ENCODE measurements at regions not wholly inside any gene's neighbourhood (a gene's known extent, or its start where the extent isn't known, plus 50 kb on each side); places are given as distances from the start of the nearest gene placed in this dataset.

GRCh38 chr11:95487938-95488337, 256.9 kb upstream of the SESN3 start:
- Histone ChIP-seq H3K36me3 (ENCODE audit: control insufficient read depth in 2 of 2, insufficient read depth in 2 of 2, low read length in 1 of 2) (no peaks in the 10 kb centered on the region), H3K9me3 (ENCODE audit: control insufficient read depth in 2 of 2, insufficient read depth in 1 of 2, low read depth in 1 of 2, low read length in 1 of 2) (no peaks in the 10 kb centered on the region), H3K27ac (ENCODE audit: low read depth in 2 of 2, low read length in 1 of 2) (no peak overlapping the region), H3K4me1 (ENCODE audit: control insufficient read depth in 2 of 2, insufficient read depth in 2 of 2, low read length in 1 of 2) (no peaks in the 10 kb centered on the region), H3K4me3 (ENCODE audit: low read depth in 1 of 2, low read length in 2 of 2) (no peak overlapping the region), H3K27me3 (ENCODE audit: control insufficient read depth in 1 of 2, insufficient read depth in 2 of 2, low read length in 2 of 2) (no peaks in the 10 kb centered on the region)
- WGBS, 2 donors: 54 to 79% methylated on average over 5 of the region's 5 CpGs

- Histone ChIP-seq H3K36me3 (ENCODE audit: control insufficient read depth in 2 of 2, insufficient read depth in 2 of 2, low read length in 1 of 2) (no peaks in the 10 kb centered on the region), H3K4me3 (ENCODE audit: low read depth in 1 of 2, low read length in 2 of 2) (no peak overlapping the region), H3K27me3 (ENCODE audit: control insufficient read depth in 1 of 2, insufficient read depth in 2 of 2, low read length in 2 of 2) (no peaks in the 10 kb centered on the region), H3K9me3 (ENCODE audit: control insufficient read depth in 2 of 2, insufficient read depth in 1 of 2, low read depth in 1 of 2, low read length in 1 of 2) (no peaks in the 10 kb centered on the region), H3K27ac (ENCODE audit: low read depth in 2 of 2, low read length in 1 of 2) (no peak overlapping the region), H3K4me1 (ENCODE audit: control insufficient read depth in 2 of 2, insufficient read depth in 2 of 2, low read length in 1 of 2) (no peaks in the 10 kb centered on the region)
- 36 to 46% methylated on average over 2 of the region's 2 CpGs for WGBS, 2 donors
Measured at GRCh38 chr11:95487391-95487790, 256.4 kb upstream of the SESN3 start.

GRCh38 chr11:95486979-95487378, 256.0 kb upstream of the SESN3 start:
- H3K9me3 ChIP-seq (ENCODE audit: control insufficient read depth in 2 of 2, insufficient read depth in 1 of 2, low read depth in 1 of 2, low read length in 1 of 2): no peaks in the 10 kb centered on the region
- no peaks in the 10 kb centered on the region for H3K36me3 ChIP-seq (ENCODE audit: control insufficient read depth in 2 of 2, insufficient read depth in 2 of 2, low read length in 1 of 2)
- no peaks in the 10 kb centered on the region for H3K4me1 ChIP-seq (ENCODE audit: control insufficient read depth in 2 of 2, insufficient read depth in 2 of 2, low read length in 1 of 2)
- H3K4me3 ChIP-seq (ENCODE audit: low read depth in 1 of 2, low read length in 2 of 2): no peak overlapping the region
- H3K27me3 ChIP-seq (ENCODE audit: control insufficient read depth in 1 of 2, insufficient read depth in 2 of 2, low read length in 2 of 2): no peaks in the 10 kb centered on the region
- 85 to 89% methylated on average over 8 to 9 of the region's 9 CpGs for WGBS, 2 donors
- H3K27ac ChIP-seq (ENCODE audit: low read depth in 2 of 2, low read length in 1 of 2): no peak overlapping the region

GRCh38 chr11:95486466-95486865, 255.5 kb upstream of the SESN3 start:
- H3K9me3 ChIP-seq (ENCODE audit: control insufficient read depth in 2 of 2, insufficient read depth in 1 of 2, low read depth in 1 of 2, low read length in 1 of 2): no peaks in the 10 kb centered on the region
- WGBS, 2 donors: 80 to 89% methylated on average over 2 of the region's 2 CpGs
- no peak overlapping the region for H3K4me3 ChIP-seq (ENCODE audit: low read depth in 1 of 2, low read length in 2 of 2)
- H3K36me3 ChIP-seq (ENCODE audit: control insufficient read depth in 2 of 2, insufficient read depth in 2 of 2, low read length in 1 of 2): no peaks in the 10 kb centered on the region
- H3K27ac ChIP-seq (ENCODE audit: low read depth in 2 of 2, low read length in 1 of 2): no peak overlapping the region
- H3K4me1 ChIP-seq (ENCODE audit: control insufficient read depth in 2 of 2, insufficient read depth in 2 of 2, low read length in 1 of 2): no peaks in the 10 kb centered on the region
- no peaks in the 10 kb centered on the region for H3K27me3 ChIP-seq (ENCODE audit: control insufficient read depth in 1 of 2, insufficient read depth in 2 of 2, low read length in 2 of 2)

GRCh38 chr11:95485115-95485900, 254.3 kb upstream of the SESN3 start:
- Histone ChIP-seq H3K9me3 (ENCODE audit: control insufficient read depth in 2 of 2, insufficient read depth in 1 of 2, low read depth in 1 of 2, low read length in 1 of 2) (no peaks in the 10 kb centered on the region), H3K4me1 (ENCODE audit: control insufficient read depth in 2 of 2, insufficient read depth in 2 of 2, low read length in 1 of 2) (no peaks in the 10 kb centered on the region), H3K36me3 (ENCODE audit: control insufficient read depth in 2 of 2, insufficient read depth in 2 of 2, low read length in 1 of 2) (no peaks in the 10 kb centered on the region), H3K27ac (ENCODE audit: low read depth in 2 of 2, low read length in 1 of 2) (no peak overlapping the region), H3K27me3 (ENCODE audit: control insufficient read depth in 1 of 2, insufficient read depth in 2 of 2, low read length in 2 of 2) (no peaks in the 10 kb centered on the region), H3K4me3 (ENCODE audit: low read depth in 1 of 2, low read length in 2 of 2) (no peak overlapping the region)
- WGBS, 2 donors: 61 to 65% methylated on average over 2 of the region's 2 CpGs

GRCh38 chr11:95483339-95483738, 252.3 kb upstream of the SESN3 start:
- Histone ChIP-seq H3K27me3 (ENCODE audit: control insufficient read depth in 1 of 2, insufficient read depth in 2 of 2, low read length in 2 of 2) (no peaks in the 10 kb centered on the region), H3K27ac (ENCODE audit: low read depth in 2 of 2, low read length in 1 of 2) (no peak overlapping the region), H3K4me1 (ENCODE audit: control insufficient read depth in 2 of 2, insufficient read depth in 2 of 2, low read length in 1 of 2) (no peaks in the 10 kb centered on the region), H3K36me3 (ENCODE audit: control insufficient read depth in 2 of 2, insufficient read depth in 2 of 2, low read length in 1 of 2) (no peaks in the 10 kb centered on the region), H3K4me3 (ENCODE audit: low read depth in 1 of 2, low read length in 2 of 2) (no peak overlapping the region), H3K9me3 (ENCODE audit: control insufficient read depth in 2 of 2, insufficient read depth in 1 of 2, low read depth in 1 of 2, low read length in 1 of 2) (no peaks in the 10 kb centered on the region)
- 87% methylated on average over 4 of the region's 4 CpGs for WGBS, 2 donors

- Histone ChIP-seq H3K27ac (ENCODE audit: low read depth in 2 of 2, low read length in 1 of 2) (no peak overlapping the region), H3K4me3 (ENCODE audit: low read depth in 1 of 2, low read length in 2 of 2) (no peak overlapping the region), H3K36me3 (ENCODE audit: control insufficient read depth in 2 of 2, insufficient read depth in 2 of 2, low read length in 1 of 2) (no peaks in the 10 kb centered on the region)
Measured at GRCh38 chr11:95478003-95478402, 247.0 kb upstream of the SESN3 start.

GRCh38 chr11:95469258-95469657, 238.3 kb upstream of the SESN3 start:
- Histone ChIP-seq H3K9me3 (ENCODE audit: control insufficient read depth in 2 of 2, insufficient read depth in 1 of 2, low read depth in 1 of 2, low read length in 1 of 2) (no peaks in the 10 kb centered on the region), H3K27ac (ENCODE audit: low read depth in 2 of 2, low read length in 1 of 2) (no peak overlapping the region), H3K4me1 (ENCODE audit: control insufficient read depth in 2 of 2, insufficient read depth in 2 of 2, low read length in 1 of 2) (no peaks in the 10 kb centered on the region), H3K36me3 (ENCODE audit: control insufficient read depth in 2 of 2, insufficient read depth in 2 of 2, low read length in 1 of 2) (no peaks in the 10 kb centered on the region), H3K4me3 (ENCODE audit: low read depth in 1 of 2, low read length in 2 of 2) (no peak overlapping the region), H3K27me3 (ENCODE audit: control insufficient read depth in 1 of 2, insufficient read depth in 2 of 2, low read length in 2 of 2) (no peaks in the 10 kb centered on the region)
- WGBS, 2 donors: 80 to 87% methylated on average over 2 of the region's 2 CpGs

More at GRCh38 chr11:95478003-95478402, 247.0 kb upstream of the SESN3 start:
- Histone ChIP-seq H3K27me3 (ENCODE audit: control insufficient read depth in 1 of 2, insufficient read depth in 2 of 2, low read length in 2 of 2) (no peaks in the 10 kb centered on the region), H3K9me3 (ENCODE audit: control insufficient read depth in 2 of 2, insufficient read depth in 1 of 2, low read depth in 1 of 2, low read length in 1 of 2) (no peaks in the 10 kb centered on the region), H3K4me1 (ENCODE audit: control insufficient read depth in 2 of 2, insufficient read depth in 2 of 2, low read length in 1 of 2) (no peaks in the 10 kb centered on the region)

- Histone ChIP-seq H3K27ac (ENCODE audit: low read depth in 2 of 2, low read length in 1 of 2) (no peak overlapping the region), H3K27me3 (ENCODE audit: control insufficient read depth in 1 of 2, insufficient read depth in 2 of 2, low read length in 2 of 2) (peaks cover 0 to 3% of the 10 kb centered on the region in 2 donors), H3K9me3 (ENCODE audit: control insufficient read depth in 2 of 2, insufficient read depth in 1 of 2, low read depth in 1 of 2, low read length in 1 of 2) (no peaks in the 10 kb centered on the region), H3K4me1 (ENCODE audit: control insufficient read depth in 2 of 2, insufficient read depth in 2 of 2, low read length in 1 of 2) (no peaks in the 10 kb centered on the region), H3K36me3 (ENCODE audit: control insufficient read depth in 2 of 2, insufficient read depth in 2 of 2, low read length in 1 of 2) (no peaks in the 10 kb centered on the region), H3K4me3 (ENCODE audit: low read depth in 1 of 2, low read length in 2 of 2) (no peak overlapping the region)
Measured at GRCh38 chr11:95466416-95466815, 235.4 kb upstream of the SESN3 start.

GRCh38 chr11:95465887-95466286, 234.9 kb upstream of the SESN3 start:
- 78 to 84% methylated on average over 7 of the region's 7 CpGs for WGBS, 2 donors
- H3K27me3 ChIP-seq (ENCODE audit: control insufficient read depth in 1 of 2, insufficient read depth in 2 of 2, low read length in 2 of 2): peaks cover 0 to 3% of the 10 kb centered on the region in 2 donors

More at GRCh38 chr11:95465887-95466286, 234.9 kb upstream of the SESN3 start:
- H3K36me3 ChIP-seq (ENCODE audit: control insufficient read depth in 2 of 2, insufficient read depth in 2 of 2, low read length in 1 of 2): no peaks in the 10 kb centered on the region
- H3K4me3 ChIP-seq (ENCODE audit: low read depth in 1 of 2, low read length in 2 of 2): no peak overlapping the region
- H3K9me3 ChIP-seq (ENCODE audit: control insufficient read depth in 2 of 2, insufficient read depth in 1 of 2, low read depth in 1 of 2, low read length in 1 of 2): no peaks in the 10 kb centered on the region
- no peak overlapping the region for H3K27ac ChIP-seq (ENCODE audit: low read depth in 2 of 2, low read length in 1 of 2)
- H3K4me1 ChIP-seq (ENCODE audit: control insufficient read depth in 2 of 2, insufficient read depth in 2 of 2, low read length in 1 of 2): no peaks in the 10 kb centered on the region

Measured in esophagus (tissue), 2 donors.